ENCODE measurements at regions not wholly inside any gene's neighbourhood (a gene's known extent, or its start where the extent isn't known, plus 50 kb on each side); places are given as distances from the start of the nearest gene placed in this dataset.

DNA sequence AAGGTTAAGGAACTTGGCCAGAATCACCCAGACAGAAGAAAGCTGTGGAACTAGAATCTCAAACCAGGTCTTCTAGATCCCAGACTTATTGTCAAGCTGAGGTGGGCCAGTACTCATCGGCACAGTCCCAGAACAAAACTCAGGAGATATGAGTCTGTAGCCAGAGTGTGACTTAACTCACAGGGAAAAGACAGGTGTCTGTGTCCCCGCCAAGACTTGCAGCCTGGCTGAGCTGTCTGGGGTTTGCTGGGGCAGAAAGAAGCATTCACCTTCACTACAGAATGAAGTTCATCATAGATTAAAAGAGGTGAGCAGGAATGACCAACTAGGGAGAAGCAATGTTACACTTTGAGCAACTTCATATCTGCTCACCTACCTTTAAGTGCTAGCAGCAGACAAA is 257.2 kb downstream of the FOXO1 start:
- no peak for ATAC-seq
- Histone ChIP-seq H3K4me1 (replicated peaks in 1 of 2; ENCODE audit: control insufficient read depth in 2 of 2, insufficient read depth in 2 of 2, low read length in 2 of 2) (no peaks in the 10 kb centered on the region), H2AFZ (ENCODE audit: low read depth, low read length) (no peak overlapping the region), H3K4me3 (no peak overlapping the region), H3K4me2 (ENCODE audit: insufficient read depth, low read length) (no peak overlapping the region), H3K36me3 (ENCODE audit: control insufficient read depth, insufficient read depth, low read length) (no peaks in the 10 kb centered on the region), H3K9ac (ENCODE audit: insufficient read depth in 1 of 2, low read depth in 2 of 2, low read length in 2 of 2) (no peak overlapping the region), H3K27ac (ENCODE audit: extremely low read depth, low read depth, low read length) (no peak overlapping the region), H4K20me1 (replicated peaks; ENCODE audit: control insufficient read depth, insufficient read depth, low read length) (no peaks in the 10 kb centered on the region), H3K79me2 (ENCODE audit: control insufficient read depth, insufficient read depth, low read length) (no peaks in the 10 kb centered on the region), H3K9me3 (replicated peaks; ENCODE audit: control insufficient read depth, insufficient read depth, low read depth, low read length) (no peaks in the 10 kb centered on the region), H3K27me3 (ENCODE audit: control insufficient read depth in 2 of 2, insufficient read depth in 2 of 2, low read length in 2 of 2) (peaks cover 0 to 3% of the 10 kb centered on the region in 2 experiments; a peak in 2 of 5 replicates), H3K9me1 (ENCODE audit: control insufficient read depth, insufficient read depth, low read length) (no peaks in the 10 kb centered on the region)
- DNase-seq (ENCODE audit: extremely low read depth in 1 of 4, low spot score in 3 of 4), result no peak
- WGBS (ENCODE audit: insufficient coverage, low coverage, missing lambda C conversion rate), result 0% methylated on average over 2 of the region's 2 CpGs
- ChIA-PET CTCF (ENCODE audit: low intra/inter-chr PET ratio) (no interaction called here), POLR2A (no interaction called here)
- FAIRE-seq, result no peak
- no TSS peak for BruUV-seq (replicated peaks)
- in situ Hi-C loops (cut with MboI), result no loop called here
- intact Hi-C loops (cut with micrococcal nuclease), result no loop called here
- TF ChIP-seq RBM14 (IDR thresholded peaks at IDR 0.05; ENCODE audit: borderline replicate concordance, insufficient read depth, low read depth, low read length) (no peak), MTA1 (IDR thresholded peaks at IDR 0.05; ENCODE audit: borderline replicate concordance) (no peak), ZNF707 (CRISPR knock-in tag; conservative IDR thresholded peaks at IDR 0.05) (no peak), ZNF408 (CRISPR knock-in tag; IDR thresholded peaks at IDR 0.05; ENCODE audit: low read depth) (no peak), RBM22 (IDR thresholded peaks at IDR 0.05; ENCODE audit: low read depth, low read length, poor library complexity, severe bottlenecking) (no peak), HNRNPL (IDR thresholded peaks at IDR 0.05; ENCODE audit: low read depth, low read length) (no peak), ZNF197 (CRISPR knock-in tag; IDR thresholded peaks at IDR 0.05; ENCODE audit: low read depth) (no peak), ZNF445 (CRISPR knock-in tag; IDR thresholded peaks at IDR 0.05; ENCODE audit: low read depth) (no peak), KLF1 (tag; IDR thresholded peaks at IDR 0.05) (no peak)
- TF ChIP-seq, protein P1, sequence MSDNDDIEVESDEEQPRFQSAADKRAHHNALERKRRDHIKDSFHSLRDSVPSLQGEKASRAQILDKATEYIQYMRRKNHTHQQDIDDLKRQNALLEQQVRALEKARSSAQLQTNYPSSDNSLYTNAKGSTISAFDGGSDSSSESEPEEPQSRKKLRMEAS (CRISPR knock-in tag; IDR thresholded peaks at IDR 0.05), result no peak
- TF ChIP-seq, protein P2, sequence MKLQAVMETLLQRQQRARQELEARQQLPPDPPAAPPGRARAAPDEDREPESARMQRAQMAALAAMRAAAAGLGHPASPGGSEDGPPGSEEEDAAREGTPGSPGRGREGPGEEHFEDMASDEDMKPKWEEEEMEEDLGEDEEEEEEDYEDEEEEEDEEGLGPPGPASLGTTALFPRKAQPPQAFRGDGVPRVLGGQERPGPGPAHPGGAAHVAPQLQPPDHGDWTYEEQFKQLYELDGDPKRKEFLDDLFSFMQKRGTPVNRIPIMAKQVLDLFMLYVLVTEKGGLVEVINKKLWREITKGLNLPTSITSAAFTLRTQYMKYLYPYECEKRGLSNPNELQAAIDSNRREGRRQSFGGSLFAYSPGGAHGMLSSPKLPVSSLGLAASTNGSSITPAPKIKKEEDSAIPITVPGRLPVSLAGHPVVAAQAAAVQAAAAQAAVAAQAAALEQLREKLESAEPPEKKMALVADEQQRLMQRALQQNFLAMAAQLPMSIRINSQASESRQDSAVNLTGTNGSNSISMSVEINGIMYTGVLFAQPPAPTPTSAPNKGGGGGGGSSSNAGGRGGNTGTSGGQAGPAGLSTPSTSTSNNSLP (IDR thresholded peaks at IDR 0.05; ENCODE audit: borderline replicate concordance, low read depth, low read length), result no peak
- TF ChIP-seq, protein P3, sequence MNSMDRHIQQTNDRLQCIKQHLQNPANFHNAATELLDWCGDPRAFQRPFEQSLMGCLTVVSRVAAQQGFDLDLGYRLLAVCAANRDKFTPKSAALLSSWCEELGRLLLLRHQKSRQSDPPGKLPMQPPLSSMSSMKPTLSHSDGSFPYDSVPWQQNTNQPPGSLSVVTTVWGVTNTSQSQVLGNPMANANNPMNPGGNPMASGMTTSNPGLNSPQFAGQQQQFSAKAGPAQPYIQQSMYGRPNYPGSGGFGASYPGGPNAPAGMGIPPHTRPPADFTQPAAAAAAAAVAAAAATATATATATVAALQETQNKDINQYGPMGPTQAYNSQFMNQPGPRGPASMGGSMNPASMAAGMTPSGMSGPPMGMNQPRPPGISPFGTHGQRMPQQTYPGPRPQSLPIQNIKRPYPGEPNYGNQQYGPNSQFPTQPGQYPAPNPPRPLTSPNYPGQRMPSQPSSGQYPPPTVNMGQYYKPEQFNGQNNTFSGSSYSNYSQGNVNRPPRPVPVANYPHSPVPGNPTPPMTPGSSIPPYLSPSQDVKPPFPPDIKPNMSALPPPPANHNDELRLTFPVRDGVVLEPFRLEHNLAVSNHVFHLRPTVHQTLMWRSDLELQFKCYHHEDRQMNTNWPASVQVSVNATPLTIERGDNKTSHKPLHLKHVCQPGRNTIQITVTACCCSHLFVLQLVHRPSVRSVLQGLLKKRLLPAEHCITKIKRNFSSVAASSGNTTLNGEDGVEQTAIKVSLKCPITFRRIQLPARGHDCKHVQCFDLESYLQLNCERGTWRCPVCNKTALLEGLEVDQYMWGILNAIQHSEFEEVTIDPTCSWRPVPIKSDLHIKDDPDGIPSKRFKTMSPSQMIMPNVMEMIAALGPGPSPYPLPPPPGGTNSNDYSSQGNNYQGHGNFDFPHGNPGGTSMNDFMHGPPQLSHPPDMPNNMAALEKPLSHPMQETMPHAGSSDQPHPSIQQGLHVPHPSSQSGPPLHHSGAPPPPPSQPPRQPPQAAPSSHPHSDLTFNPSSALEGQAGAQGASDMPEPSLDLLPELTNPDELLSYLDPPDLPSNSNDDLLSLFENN (IDR thresholded peaks at IDR 0.05; ENCODE audit: low read depth in 2 of 2, low read length in 2 of 2), result no peak
- TF ChIP-seq, protein P4, sequence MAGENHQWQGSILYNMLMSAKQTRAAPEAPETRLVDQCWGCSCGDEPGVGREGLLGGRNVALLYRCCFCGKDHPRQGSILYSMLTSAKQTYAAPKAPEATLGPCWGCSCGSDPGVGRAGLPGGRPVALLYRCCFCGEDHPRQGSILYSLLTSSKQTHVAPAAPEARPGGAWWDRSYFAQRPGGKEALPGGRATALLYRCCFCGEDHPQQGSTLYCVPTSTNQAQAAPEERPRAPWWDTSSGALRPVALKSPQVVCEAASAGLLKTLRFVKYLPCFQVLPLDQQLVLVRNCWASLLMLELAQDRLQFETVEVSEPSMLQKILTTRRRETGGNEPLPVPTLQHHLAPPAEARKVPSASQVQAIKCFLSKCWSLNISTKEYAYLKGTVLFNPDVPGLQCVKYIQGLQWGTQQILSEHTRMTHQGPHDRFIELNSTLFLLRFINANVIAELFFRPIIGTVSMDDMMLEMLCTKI (IDR thresholded peaks at IDR 0.05; ENCODE audit: partially characterized antibody), result no peak
- TF ChIP-seq, protein P5, sequence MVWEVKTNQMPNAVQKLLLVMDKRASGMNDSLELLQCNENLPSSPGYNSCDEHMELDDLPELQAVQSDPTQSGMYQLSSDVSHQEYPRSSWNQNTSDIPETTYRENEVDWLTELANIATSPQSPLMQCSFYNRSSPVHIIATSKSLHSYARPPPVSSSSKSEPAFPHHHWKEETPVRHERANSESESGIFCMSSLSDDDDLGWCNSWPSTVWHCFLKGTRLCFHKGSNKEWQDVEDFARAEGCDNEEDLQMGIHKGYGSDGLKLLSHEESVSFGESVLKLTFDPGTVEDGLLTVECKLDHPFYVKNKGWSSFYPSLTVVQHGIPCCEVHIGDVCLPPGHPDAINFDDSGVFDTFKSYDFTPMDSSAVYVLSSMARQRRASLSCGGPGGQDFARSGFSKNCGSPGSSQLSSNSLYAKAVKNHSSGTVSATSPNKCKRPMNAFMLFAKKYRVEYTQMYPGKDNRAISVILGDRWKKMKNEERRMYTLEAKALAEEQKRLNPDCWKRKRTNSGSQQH (CRISPR knock-in tag; IDR thresholded peaks at IDR 0.05), result no peak
